Stomach smooth muscle (tissue), 2 donors: ENCODE measurements at regions not wholly inside any gene's neighbourhood (a gene's known extent, or its start where the extent isn't known, plus 50 kb on each side); places are given as distances from the start of the nearest gene placed in this dataset.

Source experiments
- H3K27ac ChIP-seq: one replicate; pipeline ENCODE4 v1.7.0; 2013; ENCODE audit warnings: mild to moderate bottlenecking, low read length, inconsistent platforms
- H3K27me3 ChIP-seq, 2 donors: one replicate each; pipeline ENCODE4 v1.7.0; 2013; ENCODE audit warnings: low read length in 2 of 2; ENCODE audit not compliant: insufficient read depth in 2 of 2, control insufficient read depth in 1 of 2
- H3K36me3 ChIP-seq, 2 donors: one replicate each; pipeline ENCODE4 v1.7.0; 2013; ENCODE audit warnings: low read length in 2 of 2; ENCODE audit not compliant: control insufficient read depth in 2 of 2, insufficient read depth in 2 of 2
- H3K4me1 ChIP-seq: one replicate; pipeline ENCODE4 v1.7.0; 2013; ENCODE audit warnings: low read length; ENCODE audit not compliant: control insufficient read depth, insufficient read depth
- H3K4me3 ChIP-seq, 2 donors: one replicate each; pipeline ENCODE4 v1.7.0; 2013; ENCODE audit warnings: low read length in 2 of 2
- H3K9ac ChIP-seq, 2 donors: one replicate each; pipeline ENCODE4 v1.7.0; 2013; ENCODE audit warnings: low read length in 2 of 2, mild to moderate bottlenecking in 1 of 2
- H3K9me3 ChIP-seq, 2 donors: one replicate each; pipeline ENCODE4 v1.7.0; 2013; ENCODE audit warnings: low read length in 2 of 2; ENCODE audit not compliant: control insufficient read depth in 2 of 2
- donor health status: healthy.
- donor health status: Pancreatic carcinoma.

DNA sequence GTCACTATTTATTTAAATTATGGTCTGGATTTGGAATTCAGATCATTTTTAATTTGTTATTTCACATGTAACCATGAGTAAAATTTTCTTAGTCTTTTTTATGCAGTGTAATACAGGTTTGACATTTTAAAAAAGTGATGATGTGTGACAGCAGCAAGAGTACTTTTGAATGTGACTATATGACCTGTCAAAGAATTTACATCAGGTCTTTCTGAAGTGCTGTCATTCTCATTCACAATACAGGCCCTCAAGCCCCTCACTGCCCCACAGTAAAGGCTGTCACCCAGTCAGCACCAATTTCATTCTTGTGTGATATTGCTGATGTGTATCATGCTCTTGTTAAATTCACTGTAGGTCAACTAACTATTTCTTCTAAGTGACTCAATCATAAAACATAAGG, 364.2 kb downstream of the NUP35 start:
- Histone ChIP-seq H3K4me1 (no peaks in the 10 kb centered on the region), H3K9ac (no peak overlapping the region), H3K4me3 (no peak overlapping the region), H3K27ac (no peak overlapping the region), H3K36me3 (no peaks in the 10 kb centered on the region), H3K9me3 (no peaks in the 10 kb centered on the region), H3K27me3 (no peaks in the 10 kb centered on the region)

DNA sequence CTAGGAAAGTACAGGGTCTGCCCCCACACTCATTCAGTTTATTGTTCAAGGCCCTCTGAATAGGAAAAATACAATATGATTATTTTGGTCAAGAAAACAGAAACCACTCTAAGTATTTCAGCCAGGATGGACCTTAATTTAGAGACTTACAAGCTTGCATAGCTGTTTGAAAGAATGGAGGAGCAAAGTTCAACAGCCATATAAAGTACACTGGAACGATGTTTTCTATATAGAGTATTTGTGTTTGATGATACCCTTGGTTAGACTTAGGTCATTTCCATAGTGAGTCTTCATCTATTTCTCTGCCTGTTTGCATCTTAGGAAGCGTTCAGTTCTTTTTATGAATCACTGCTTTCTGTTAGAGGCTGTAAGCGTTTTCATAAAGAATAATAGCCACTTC, 366.2 kb downstream of the NUP35 start:
- Histone ChIP-seq H3K36me3 (no peaks in the 10 kb centered on the region), H3K9ac (no peak overlapping the region), H3K4me1 (no peaks in the 10 kb centered on the region), H3K27me3 (no peaks in the 10 kb centered on the region), H3K27ac (no peak overlapping the region), H3K9me3 (no peaks in the 10 kb centered on the region), H3K4me3 (peak overlapping the region in 1 of 2 donors; percentile 15)

DNA sequence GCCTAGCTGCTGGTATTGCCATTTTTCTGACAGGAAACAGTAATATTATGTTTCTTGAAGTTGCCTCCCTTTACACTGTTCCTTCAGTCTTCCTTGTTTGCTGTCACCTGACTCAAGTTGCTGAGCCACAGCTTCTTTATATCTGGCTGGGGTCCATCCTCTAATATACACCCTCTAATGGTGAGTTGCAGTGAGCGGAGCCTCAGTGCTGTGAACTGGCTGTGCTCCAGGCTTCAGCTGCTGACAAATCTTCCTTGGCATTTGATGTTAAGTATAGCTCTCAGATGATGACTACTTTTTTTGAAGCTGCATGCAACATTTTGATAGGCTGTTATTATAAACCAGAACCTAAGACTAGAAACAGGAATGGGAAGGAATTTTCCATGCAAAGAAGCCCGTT, 366.7 kb downstream of the NUP35 start:
- no peak overlapping the region for H3K9ac ChIP-seq
- no peaks in the 10 kb centered on the region for H3K9me3 ChIP-seq
- no peaks in the 10 kb centered on the region for H3K36me3 ChIP-seq
- no peak overlapping the region for H3K27ac ChIP-seq
- H3K4me1 ChIP-seq = no peaks in the 10 kb centered on the region
- peak overlapping the region in 1 of 2 donors; percentile 15 for H3K4me3 ChIP-seq
- H3K27me3 ChIP-seq = no peaks in the 10 kb centered on the region

DNA sequence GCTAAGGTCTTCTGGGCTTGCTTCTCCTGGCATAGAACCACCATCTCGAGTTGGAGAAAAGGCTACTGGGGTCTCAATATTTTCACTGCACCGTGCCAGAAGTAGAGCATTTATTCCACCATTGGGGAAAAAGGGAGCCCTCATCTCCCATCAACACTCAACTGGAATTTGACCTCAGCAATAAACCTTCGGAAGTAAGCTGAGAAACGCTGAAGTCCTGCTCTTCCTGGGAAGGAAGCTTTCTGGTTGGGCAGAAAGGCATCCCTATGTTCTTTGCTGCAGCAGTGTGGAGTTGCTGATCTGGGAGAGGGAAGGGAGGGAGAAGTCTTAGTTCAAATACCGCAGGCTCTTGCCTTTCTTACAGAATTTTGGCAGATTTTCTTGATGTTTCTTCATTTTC, 368.8 kb downstream of the NUP35 start:
- Histone ChIP-seq H3K4me3 (no peak overlapping the region), H3K36me3 (no peaks in the 10 kb centered on the region), H3K27me3 (no peaks in the 10 kb centered on the region), H3K9ac (no peak overlapping the region), H3K9me3 (no peaks in the 10 kb centered on the region), H3K27ac (no peak overlapping the region), H3K4me1 (no peaks in the 10 kb centered on the region)

DNA sequence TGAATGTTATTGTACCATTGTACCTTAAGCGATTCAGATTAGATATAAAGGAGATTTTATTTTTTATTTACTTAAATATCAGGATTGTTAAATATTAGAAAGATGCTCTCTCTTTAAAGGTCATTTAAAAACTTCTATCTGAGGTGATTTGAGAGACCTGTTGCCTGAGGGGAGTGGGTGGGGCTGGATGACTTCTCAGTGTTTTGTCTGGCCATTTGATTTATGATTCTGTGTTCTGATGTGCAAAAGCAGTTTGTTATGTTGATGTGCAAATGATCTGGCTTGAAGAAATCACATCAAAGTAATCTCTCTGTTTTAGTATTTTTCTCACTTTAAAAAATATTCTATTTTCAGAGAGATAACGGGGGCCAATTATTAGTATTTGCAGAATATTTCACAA, 370.8 kb downstream of the NUP35 start:
- no peaks in the 10 kb centered on the region for H3K9me3 ChIP-seq
- H3K27ac ChIP-seq = no peak overlapping the region
- no peak overlapping the region for H3K4me3 ChIP-seq
- no peaks in the 10 kb centered on the region for H3K36me3 ChIP-seq
- H3K9ac ChIP-seq = no peak overlapping the region
- no peaks in the 10 kb centered on the region for H3K27me3 ChIP-seq
- no peaks in the 10 kb centered on the region for H3K4me1 ChIP-seq

DNA sequence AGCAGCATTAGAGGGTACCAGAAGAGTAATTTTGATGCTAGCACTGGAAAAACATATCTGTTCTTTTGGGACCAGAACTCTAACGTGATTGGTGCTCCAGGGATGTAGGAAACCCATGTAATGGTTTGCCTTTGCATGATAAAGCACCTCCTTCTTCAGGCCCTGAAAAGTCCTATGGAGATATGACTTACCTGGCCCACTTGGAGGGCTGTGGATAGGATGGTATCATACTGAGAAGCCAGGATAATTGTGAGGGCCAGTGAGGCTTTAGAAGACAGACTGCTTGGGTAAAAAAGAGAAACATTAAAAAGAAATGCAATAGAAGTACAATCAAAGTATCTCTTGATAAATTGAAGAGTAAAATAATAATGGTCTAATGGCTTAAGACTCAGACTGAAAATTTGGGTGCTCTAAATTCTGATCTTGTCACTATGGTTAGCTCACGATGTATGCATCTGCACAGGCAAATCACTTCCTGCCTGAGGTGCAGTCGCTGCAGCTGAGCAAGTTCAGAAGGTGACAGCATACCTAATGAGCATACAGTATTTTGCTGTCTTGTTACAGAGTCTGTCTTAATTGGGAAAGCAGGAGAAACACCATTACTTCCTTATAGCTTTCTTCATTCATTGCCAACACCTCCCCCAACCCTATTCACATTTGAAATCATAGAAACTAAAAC, 371.5 kb downstream of the NUP35 start:
- Histone ChIP-seq H3K4me1 (no peaks in the 10 kb centered on the region), H3K27me3 (no peaks in the 10 kb centered on the region), H3K36me3 (no peaks in the 10 kb centered on the region), H3K4me3 (no peak overlapping the region), H3K9ac (no peak overlapping the region), H3K27ac (no peak overlapping the region), H3K9me3 (no peaks in the 10 kb centered on the region)

DNA sequence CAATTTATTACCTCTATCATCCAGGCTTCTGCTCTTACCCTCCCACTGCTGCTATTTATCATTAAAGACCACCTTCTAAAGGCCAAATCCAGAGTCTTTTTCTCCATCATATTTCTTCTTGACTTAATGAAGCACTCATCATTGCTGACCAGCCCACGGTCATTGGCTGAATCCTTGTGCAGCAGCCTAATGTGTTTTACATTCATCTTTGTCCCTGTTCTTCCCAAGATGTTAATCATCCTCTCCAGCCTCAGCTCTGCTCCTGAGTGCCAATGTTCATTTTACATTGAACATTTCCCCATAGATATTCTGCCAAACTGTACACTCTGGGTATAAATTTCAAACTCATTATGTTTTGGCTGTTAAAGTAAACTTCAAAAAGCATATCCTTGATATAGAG, 373.6 kb downstream of the NUP35 start:
- Histone ChIP-seq H3K27ac (no peak overlapping the region), H3K9me3 (no peaks in the 10 kb centered on the region), H3K4me3 (no peak overlapping the region), H3K9ac (no peak overlapping the region), H3K4me1 (no peaks in the 10 kb centered on the region), H3K36me3 (no peaks in the 10 kb centered on the region), H3K27me3 (no peaks in the 10 kb centered on the region)

DNA sequence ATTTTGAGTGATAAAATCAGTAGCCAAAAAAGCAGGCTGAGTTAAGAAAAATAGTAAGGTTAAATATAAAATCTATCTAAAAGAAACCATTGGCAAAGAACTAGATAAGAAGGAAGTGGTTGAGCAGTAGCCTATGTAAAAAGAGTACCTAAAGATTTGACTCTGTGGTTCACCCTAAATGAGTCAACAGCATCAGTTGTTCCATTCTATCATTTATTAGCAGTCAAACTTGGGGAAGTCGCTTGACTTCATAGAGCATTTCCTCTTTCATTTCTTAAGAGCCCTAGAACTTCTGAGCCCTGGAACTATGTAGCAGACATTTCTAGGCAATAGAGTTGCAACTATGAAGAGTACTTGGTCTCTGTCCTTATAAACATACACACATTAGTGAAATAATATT, 381.7 kb downstream of the NUP35 start:
- H3K27me3 ChIP-seq = no peaks in the 10 kb centered on the region
- no peak overlapping the region for H3K27ac ChIP-seq
- H3K9ac ChIP-seq = no peak overlapping the region
- H3K4me1 ChIP-seq = no peaks in the 10 kb centered on the region
- H3K36me3 ChIP-seq = no peaks in the 10 kb centered on the region
- H3K9me3 ChIP-seq = no peaks in the 10 kb centered on the region
- H3K4me3 ChIP-seq = no peak overlapping the region

DNA sequence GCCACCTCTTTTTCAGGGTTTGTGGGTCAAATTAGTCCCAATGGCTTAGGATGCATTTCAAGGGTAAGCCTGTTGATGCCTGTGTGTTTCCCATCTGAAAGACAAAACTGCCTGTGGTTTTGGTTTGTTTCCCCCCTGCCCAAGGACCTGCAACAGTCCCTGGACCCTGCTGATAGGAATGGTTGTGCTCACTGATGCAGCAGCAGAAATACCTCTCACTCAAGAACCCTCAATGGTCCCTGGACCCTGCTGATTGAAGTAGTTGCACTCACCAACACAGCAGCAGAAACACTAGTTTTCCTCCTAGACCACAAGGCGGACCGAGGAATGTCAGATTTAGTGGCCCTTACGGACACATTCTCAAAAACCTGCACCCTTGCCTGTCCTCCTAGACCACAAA, 386.9 kb downstream of the NUP35 start:
- H3K4me1 ChIP-seq = no peaks in the 10 kb centered on the region
- no peaks in the 10 kb centered on the region for H3K36me3 ChIP-seq
- H3K27me3 ChIP-seq = no peaks in the 10 kb centered on the region

DNA sequence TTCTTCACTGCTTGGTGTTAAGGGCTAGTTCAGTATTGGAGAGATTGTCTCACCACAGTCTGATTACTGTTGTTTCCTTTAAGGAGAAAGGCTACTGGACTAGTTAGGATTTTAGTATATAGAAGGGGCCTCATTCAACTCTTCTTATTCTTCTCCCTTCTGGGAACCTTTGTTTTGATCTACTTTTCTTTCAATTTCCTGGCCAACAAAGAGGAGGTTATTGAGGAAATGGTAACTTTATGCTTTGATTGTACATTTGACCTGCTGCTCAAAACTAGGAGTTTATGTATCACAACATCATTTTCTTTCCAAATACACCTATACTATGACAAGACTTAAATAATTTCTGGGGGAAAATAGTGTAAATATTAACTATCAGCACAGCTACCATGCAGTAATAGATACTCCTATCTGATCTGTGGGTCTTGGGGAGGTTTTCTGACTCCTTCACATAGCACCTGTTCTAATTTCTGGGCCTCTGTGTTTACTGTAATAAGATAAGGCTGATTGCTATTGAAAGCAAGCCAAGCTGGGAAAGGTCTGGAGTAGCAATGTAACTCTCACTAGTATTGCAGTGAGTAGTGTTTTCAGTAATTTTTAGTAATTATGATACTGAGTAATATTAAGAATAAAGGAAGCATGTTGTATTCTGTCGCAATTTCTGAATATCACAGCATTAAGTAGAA, 395.3 kb downstream of the NUP35 start:
- no peaks in the 10 kb centered on the region for H3K9me3 ChIP-seq
- H3K4me3 ChIP-seq = no peak overlapping the region
- no peaks in the 10 kb centered on the region for H3K4me1 ChIP-seq
- no peaks in the 10 kb centered on the region for H3K36me3 ChIP-seq
- no peaks in the 10 kb centered on the region for H3K27me3 ChIP-seq
- no peak overlapping the region for H3K27ac ChIP-seq
- H3K9ac ChIP-seq = no peak overlapping the region

More for the DNA sequence above, 386.9 kb downstream of the NUP35 start:
- H3K27ac ChIP-seq = no peak overlapping the region
- no peak overlapping the region for H3K9ac ChIP-seq
- no peak overlapping the region for H3K4me3 ChIP-seq
- H3K9me3 ChIP-seq = peaks cover 0 to 3% of the 10 kb centered on the region in 2 donors

DNA sequence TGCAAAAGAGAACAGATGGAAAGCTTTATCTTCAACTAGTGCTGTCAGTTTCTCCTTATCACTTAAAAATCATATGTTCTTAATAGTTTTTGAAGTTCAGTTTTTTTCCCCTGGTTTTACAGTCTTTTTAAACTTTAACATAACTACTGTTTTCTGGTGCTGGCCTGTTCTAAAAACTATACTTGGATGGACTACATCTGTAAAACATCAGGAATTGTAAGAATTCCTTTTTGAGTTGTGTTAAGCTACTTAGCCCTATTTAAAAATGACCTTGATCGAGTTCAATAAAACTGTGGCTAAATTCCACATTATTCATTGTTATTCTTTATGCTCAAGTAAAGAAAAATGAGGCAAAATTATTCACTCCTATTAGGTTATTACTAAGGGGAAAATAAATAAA, 397.7 kb downstream of the NUP35 start:
- no peaks in the 10 kb centered on the region for H3K9me3 ChIP-seq
- H3K27ac ChIP-seq = no peak overlapping the region
- no peaks in the 10 kb centered on the region for H3K4me1 ChIP-seq
- no peaks in the 10 kb centered on the region for H3K36me3 ChIP-seq
- H3K9ac ChIP-seq = no peak overlapping the region
- H3K4me3 ChIP-seq = no peak overlapping the region
- H3K27me3 ChIP-seq = no peaks in the 10 kb centered on the region
